Mesodermal cell (in vitro differentiated cells): ENCODE measurements at regions not wholly inside any gene's neighbourhood (a gene's known extent, or its start where the extent isn't known, plus 50 kb on each side); places are given as distances from the start of the nearest gene placed in this dataset.
A peak's percentile ranks its signal among the peaks of the same experiment; 100 is the strongest.

ENCODE experiments used
- H3K27ac ChIP-seq: 2 replicates; pipeline ENCODE4 v1.7.0; 2013; ENCODE audit warnings: mild to moderate bottlenecking, low read depth, low read length, moderate library complexity; ENCODE audit not compliant: severe bottlenecking
- H3K36me3 ChIP-seq: 2 replicates; pipeline ENCODE4 v1.7.1; 2013; ENCODE audit warnings: mild to moderate bottlenecking, low read length, moderate library complexity; ENCODE audit not compliant: control insufficient read depth, insufficient read depth
- H3K4me1 ChIP-seq: one replicate; pipeline ENCODE4 v1.7.1; 2013; ENCODE audit warnings: mild to moderate bottlenecking, low read length; ENCODE audit not compliant: insufficient read depth, control insufficient read depth, poor library complexity, severe bottlenecking
- H3K4me3 ChIP-seq: 2 replicates; pipeline ENCODE4 v1.7.0; 2013; ENCODE audit warnings: low read length, control low read depth, mild to moderate bottlenecking; ENCODE audit not compliant: insufficient read depth, poor library complexity, severe bottlenecking; ENCODE audit errors: extremely low read depth
- H3K9me3 ChIP-seq: 2 replicates; pipeline ENCODE4 v1.7.1; 2013; ENCODE audit warnings: mild to moderate bottlenecking, low read length, moderate library complexity; ENCODE audit not compliant: control insufficient read depth
- WGBS, 2 experiments: methylation state at CpG; one replicate each; pipeline ENCODE4 v1.1.5; 2013; ENCODE audit warnings: missing lambda C conversion rate in 2 of 2; ENCODE audit not compliant: insufficient coverage in 2 of 2; 5-methylcytosine and 5-hydroxymethylcytosine counted together

DNA sequence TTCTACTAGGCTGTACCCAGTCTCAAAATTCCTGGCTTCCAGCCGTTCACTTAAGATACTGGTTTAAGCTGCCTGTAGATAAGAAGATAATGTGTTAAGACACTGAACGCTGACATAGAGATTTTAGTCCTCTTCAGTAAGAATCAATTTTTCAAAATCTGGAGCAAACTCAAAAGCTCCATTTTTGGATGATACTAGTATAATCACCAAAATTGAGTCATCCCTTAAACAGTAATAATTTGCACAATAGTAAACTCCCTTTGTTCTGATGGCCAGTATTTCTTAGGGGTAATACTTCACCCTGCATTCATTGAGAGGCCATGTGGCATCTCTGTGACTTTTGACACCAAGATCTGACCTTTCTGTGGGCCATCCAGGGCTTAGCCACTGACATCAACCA is 299.8 kb upstream of the USP25 start:
- no peaks in the 10 kb centered on the region for H3K9me3 ChIP-seq
- no peaks in the 10 kb centered on the region for H3K36me3 ChIP-seq
- WGBS, 2 experiments, result no CpG with 5 or more reads among the region's 2 CpGs
- H3K4me3 ChIP-seq, result no peak overlapping the region
- no peaks in the 10 kb centered on the region for H3K4me1 ChIP-seq
- H3K27ac ChIP-seq, result no peak overlapping the region

DNA sequence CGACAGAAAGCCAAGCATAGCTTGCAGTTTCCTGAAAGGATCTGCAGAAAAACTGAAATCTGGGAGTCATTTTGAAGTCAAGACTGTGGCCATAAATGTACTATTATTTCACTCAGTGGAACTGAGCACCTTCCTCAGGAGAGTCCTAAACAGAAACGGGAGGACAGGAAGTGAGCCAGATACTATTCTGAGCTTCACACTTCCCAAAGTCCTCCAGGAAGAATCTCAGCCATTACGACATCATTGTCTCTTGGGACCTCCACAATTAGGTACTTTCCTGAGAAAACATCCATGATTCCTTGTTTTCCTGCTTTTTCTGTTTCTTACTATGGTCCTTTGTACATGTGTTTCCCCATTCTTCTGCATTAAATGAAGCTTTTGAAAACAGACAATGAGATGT is 299.2 kb upstream of the USP25 start:
- Histone ChIP-seq H3K4me1 (no peaks in the 10 kb centered on the region), H3K36me3 (no peaks in the 10 kb centered on the region), H3K27ac (no peak overlapping the region), H3K4me3 (no peak overlapping the region), H3K9me3 (no peaks in the 10 kb centered on the region)
- 74 to 85% methylated on average over 2 to 3 of the region's 3 CpGs for WGBS, 2 experiments

DNA sequence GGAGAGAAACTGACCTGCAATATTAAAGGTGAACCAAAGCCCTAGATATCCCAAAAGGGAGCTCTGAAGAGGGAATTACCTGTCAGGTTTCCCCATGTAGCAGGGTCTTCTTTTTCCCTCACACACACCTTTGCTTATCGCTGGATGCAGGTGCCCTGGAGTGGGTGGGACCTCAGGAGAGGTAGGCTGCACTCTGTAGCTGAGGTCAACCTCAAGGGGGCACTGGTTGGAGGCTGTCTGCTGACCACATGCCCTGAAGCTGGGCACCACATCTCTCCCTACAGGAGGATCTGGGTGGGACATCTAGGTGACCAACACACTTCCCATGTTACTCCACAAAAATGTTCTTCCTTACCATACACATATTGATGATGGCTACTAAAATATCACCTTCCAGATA is 298.7 kb upstream of the USP25 start:
- WGBS, 2 experiments, result no CpG with 5 or more reads among the region's 1 CpG
- Histone ChIP-seq H3K36me3 (no peaks in the 10 kb centered on the region), H3K4me1 (no peaks in the 10 kb centered on the region), H3K9me3 (no peaks in the 10 kb centered on the region), H3K27ac (no peak overlapping the region), H3K4me3 (no peak overlapping the region)

DNA sequence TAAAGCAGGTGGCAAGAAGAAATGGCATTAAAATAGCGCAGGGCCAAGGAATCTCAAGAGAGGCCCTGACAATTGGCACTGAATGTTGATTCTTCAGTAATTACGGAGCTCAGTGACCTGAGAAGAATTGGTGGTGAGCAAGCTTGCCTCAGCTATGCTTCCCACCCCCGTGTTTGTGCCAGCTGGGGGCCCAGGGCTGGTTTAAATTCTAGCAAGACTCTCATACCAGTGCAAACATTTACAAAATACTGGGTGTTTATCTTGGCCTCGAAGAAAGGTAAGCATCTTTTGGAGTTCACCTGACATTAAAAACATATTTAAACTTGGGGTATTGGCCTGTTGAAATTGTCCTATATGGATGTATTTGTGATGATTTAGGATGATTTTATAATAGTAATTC is 296.7 kb upstream of the USP25 start:
- Histone ChIP-seq H3K4me3 (no peak overlapping the region), H3K9me3 (no peaks in the 10 kb centered on the region), H3K4me1 (no peaks in the 10 kb centered on the region), H3K36me3 (no peaks in the 10 kb centered on the region), H3K27ac (no peak overlapping the region)
- WGBS, 2 experiments, result 82 to 88% methylated on average over 2 to 3 of the region's 4 CpGs

DNA sequence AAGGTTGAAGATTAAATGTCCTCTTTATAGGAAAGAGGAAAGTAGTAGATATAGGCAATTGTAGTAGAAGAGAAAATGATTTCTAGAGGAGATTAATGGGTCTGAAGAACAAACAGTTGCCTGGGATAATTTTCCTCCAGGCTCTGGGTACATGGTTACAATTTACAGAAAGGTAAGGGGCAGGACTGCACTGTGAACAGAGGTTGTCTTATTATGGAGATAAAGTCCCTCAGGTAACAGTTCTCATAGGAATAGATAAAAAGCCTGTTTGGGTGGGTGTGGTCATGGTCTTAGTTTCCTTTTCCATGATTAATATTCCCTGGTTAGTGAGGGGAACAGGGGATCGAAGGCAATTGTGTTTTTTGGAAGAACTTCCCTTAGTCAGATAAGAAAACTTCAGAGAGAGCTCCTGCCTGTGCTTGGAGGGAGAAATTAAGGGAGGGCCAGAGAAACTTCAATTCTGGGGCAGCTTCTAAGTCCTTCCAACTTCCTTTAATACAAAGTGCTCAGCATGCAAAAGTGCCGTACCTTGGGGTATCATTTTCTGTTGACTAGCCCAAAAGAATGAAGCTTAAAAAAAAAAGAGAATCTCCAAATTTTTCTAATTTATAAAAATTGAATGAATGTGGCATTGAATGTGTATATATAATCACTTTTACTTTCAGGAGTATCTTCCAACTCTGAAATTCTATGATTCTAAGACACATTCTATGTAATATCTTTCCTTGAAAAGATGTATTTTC is 295.4 kb upstream of the USP25 start:
- no peaks in the 10 kb centered on the region for H3K36me3 ChIP-seq
- H3K27ac ChIP-seq, result no peak overlapping the region
- H3K9me3 ChIP-seq, result no peaks in the 10 kb centered on the region
- no peaks in the 10 kb centered on the region for H3K4me1 ChIP-seq
- WGBS, 2 experiments, result 100% methylated on average over 1 of the region's 2 CpGs; no CpG with 5 or more reads in 1 of the 2 experiments
- no peak overlapping the region for H3K4me3 ChIP-seq

DNA sequence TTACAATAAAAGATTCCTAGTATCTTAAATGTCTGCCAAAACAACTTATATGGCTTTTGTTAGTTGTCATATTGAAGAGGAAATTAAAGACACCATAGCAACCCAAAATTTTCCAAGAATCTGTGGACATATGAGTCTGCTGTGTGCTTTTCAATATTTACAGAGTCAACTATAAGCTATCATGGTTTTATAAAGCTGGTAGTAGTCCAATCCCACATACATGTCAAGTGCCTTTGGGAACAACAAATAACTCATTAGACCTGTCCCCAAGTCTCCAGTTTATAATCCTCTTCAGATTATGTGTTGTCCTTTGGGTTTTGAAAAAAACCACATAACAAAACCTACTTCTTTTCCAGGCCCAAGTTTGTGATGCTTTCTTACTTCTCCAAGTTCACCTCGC is 293.8 kb upstream of the USP25 start:
- H3K27ac ChIP-seq, result no peak overlapping the region
- WGBS, 2 experiments, result 86 to 88% methylated on average over 1 of the region's 1 CpG
- H3K36me3 ChIP-seq, result no peaks in the 10 kb centered on the region
- no peak overlapping the region for H3K4me3 ChIP-seq
- H3K9me3 ChIP-seq, result no peaks in the 10 kb centered on the region
- no peaks in the 10 kb centered on the region for H3K4me1 ChIP-seq

DNA sequence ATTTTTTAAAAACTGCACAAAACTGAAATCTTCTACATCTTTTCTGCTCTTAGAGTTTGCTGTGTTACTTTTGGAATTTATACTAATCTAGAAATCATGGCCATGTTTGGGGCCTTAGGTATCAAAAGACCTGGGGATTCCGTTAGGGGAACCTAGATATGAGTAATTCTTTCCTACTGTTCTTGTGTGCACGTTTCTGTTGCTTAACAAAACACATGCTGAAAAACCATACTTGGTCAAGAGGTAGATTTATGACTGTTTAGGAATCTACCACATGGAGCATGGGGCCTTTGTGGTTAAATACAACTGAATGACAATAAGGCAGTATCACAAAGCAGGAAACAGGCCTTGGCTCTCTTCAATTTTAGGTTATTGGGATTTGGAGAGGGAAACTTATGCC is 291.9 kb upstream of the USP25 start:
- Histone ChIP-seq H3K9me3 (no peaks in the 10 kb centered on the region), H3K4me3 (no peak overlapping the region), H3K27ac (no peak overlapping the region), H3K36me3 (no peaks in the 10 kb centered on the region), H3K4me1 (no peaks in the 10 kb centered on the region)
- WGBS, 2 experiments, result no CpG with 5 or more reads among the region's 2 CpGs

DNA sequence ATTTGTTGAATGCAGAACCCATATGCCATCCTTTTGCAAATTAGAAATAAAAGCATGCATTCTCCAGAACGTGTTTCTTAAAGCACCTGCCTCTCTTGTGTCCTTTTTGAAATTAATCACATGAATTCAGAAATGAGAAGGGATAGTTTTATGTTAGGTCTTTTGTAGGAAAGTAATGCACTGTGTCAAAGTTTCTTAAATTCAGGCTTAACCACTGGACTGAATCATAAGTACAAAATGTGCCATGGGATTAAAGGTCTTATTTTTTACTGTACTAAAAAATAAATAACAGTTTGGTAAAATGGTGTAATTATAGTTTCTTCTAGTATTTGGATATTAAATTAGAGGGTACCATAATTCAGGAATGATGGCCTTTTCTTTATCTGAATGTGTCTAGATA is 290.1 kb upstream of the USP25 start:
- H3K4me1 ChIP-seq, result no peaks in the 10 kb centered on the region
- no peak overlapping the region for H3K4me3 ChIP-seq
- H3K9me3 ChIP-seq, result no peaks in the 10 kb centered on the region
- H3K36me3 ChIP-seq, result no peaks in the 10 kb centered on the region
- no peak overlapping the region for H3K27ac ChIP-seq
- WGBS, 2 experiments, result no CpG with 5 or more reads among the region's 1 CpG

DNA sequence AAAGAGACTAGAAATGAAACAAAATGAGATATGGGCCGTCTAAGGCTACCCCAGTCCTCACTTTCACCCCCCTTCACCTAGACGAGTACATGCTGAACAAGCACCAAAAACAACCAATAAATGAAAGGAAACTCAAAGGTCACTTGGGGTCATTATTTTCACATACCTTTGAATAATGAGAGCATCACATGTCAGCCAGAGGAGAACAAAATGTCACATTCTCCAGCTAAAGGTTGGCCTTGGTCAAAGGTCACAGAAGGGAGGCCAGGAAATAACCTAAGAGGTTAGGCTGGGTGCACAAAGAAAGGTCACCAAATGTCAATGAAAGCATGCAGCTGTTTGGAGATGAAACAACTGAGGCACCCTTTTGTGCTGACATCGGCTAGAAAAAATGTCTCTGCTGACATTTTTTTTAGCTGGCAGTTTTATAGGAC is 288.7 kb upstream of the USP25 start:
- 57% methylated on average over 2 of the region's 3 CpGs; no CpG with 5 or more reads in 1 of the 2 experiments for WGBS, 2 experiments
- peak overlapping the region; percentile 6 for H3K27ac ChIP-seq

DNA sequence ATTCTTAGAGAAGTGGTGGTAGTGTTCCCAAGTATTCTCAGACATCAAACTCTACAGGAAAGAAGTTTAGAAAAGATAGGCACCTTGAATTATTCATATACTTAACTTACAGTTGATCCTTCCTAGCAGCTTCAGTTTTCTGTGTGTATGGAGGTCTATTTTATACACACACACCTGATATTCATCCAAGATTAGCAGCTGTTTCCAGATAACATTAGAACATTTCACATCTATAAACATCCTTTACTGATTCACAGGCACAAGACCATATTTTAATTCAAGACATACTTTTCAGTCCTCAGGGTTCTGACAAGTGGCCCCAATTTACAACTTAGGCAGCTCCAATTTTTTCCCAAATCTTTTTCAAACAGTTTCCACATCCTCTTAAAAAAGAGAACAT is 287.8 kb upstream of the USP25 start:
- H3K9me3 ChIP-seq, result no peaks in the 10 kb centered on the region
- no peaks in the 10 kb centered on the region for H3K36me3 ChIP-seq
- H3K4me1 ChIP-seq, result no peaks in the 10 kb centered on the region
- H3K4me3 ChIP-seq, result no peak overlapping the region
- H3K27ac ChIP-seq, result no peak overlapping the region

More for the DNA sequence above, 288.7 kb upstream of the USP25 start:
- Histone ChIP-seq H3K4me3 (no peak overlapping the region), H3K9me3 (no peaks in the 10 kb centered on the region), H3K4me1 (no peaks in the 10 kb centered on the region), H3K36me3 (no peaks in the 10 kb centered on the region)

DNA sequence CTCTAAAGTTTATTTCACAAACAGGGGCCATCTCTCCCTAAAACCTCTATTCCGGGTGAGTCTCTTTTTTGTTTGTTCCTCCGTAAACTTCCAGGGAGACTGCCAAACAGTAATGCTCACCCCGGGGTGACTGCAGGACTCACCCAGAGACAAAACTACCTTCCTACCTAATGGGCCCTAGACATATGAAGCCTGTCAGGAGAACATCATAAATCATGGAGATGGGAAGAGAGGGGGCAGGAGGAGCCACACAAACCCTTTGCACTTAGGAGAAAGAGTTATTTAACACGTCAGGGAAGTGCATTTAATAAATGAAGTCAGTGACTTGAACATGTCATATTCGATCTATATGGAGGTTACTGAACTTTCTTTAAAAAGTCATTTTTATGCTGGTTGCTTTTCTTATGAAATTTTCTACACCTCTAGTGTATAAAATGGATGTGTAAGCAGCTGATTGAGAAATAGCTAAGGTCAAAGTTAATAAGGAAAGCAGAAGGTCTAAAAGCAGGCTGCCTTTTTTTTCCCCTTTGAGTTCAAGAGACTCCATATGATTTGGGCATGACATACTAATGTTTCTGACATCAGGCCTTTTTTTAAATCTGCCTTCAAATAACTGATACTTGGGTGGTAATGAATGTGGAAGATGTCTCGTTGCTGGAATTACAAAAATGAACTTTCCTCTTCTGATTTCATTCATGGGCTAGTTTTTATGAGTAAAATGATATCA is 286.9 kb upstream of the USP25 start:
- no peaks in the 10 kb centered on the region for H3K9me3 ChIP-seq
- 75 to 95% methylated on average over 2 of the region's 6 CpGs for WGBS, 2 experiments
- no peaks in the 10 kb centered on the region for H3K36me3 ChIP-seq
- H3K4me3 ChIP-seq, result no peak overlapping the region
- no peaks in the 10 kb centered on the region for H3K4me1 ChIP-seq
- no peak overlapping the region for H3K27ac ChIP-seq
